Progenitor cell of endocrine pancreas (in vitro differentiated cells): ENCODE measurements at regions not wholly inside any gene's neighbourhood (a gene's known extent, or its start where the extent isn't known, plus 50 kb on each side); places are given as distances from the start of the nearest gene placed in this dataset.
A peak's percentile ranks its signal among the peaks of the same experiment; 100 is the strongest.

ENCODE experiments used
- DNase-seq: peaks from one replicate; pipeline ENCODE4 v3.0.0; 2021; ENCODE audit warnings: low spot score; ENCODE audit not compliant: unreplicated experiment
- H3K27ac Mint-ChIP-seq: 2 replicates; pipeline ENCODE4 v1.8.0; 2021; ENCODE audit warnings: mild to moderate bottlenecking, moderate library complexity, mixed read lengths
- H3K27me3 Mint-ChIP-seq: 2 replicates; pipeline ENCODE4 v1.8.0; 2021; ENCODE audit warnings: mixed read lengths
- H3K36me3 Mint-ChIP-seq: 2 replicates; pipeline ENCODE4 v1.8.0; 2022; ENCODE audit warnings: mixed read lengths; ENCODE audit not compliant: insufficient read depth
- H3K4me1 Mint-ChIP-seq: 2 replicates; pipeline ENCODE4 v1.8.0; 2021; ENCODE audit warnings: low read depth, mixed read lengths
- H3K4me3 Mint-ChIP-seq: 2 replicates; pipeline ENCODE4 v1.8.0; 2021; ENCODE audit warnings: low read depth, mild to moderate bottlenecking, moderate library complexity, mixed read lengths
- H3K9me3 Mint-ChIP-seq: 2 replicates; pipeline ENCODE4 v1.8.0; 2021; ENCODE audit warnings: low read depth, mixed read lengths
- TF ChIP-seq, protein P1 (sequence below): fragments of 200-600 bp; sonication (generic); IDR thresholded peaks from one replicate; pipeline ENCODE4 v1.5.0; 2021; ENCODE audit warnings: antibody characterized with exemption, mild to moderate bottlenecking; ENCODE audit not compliant: unreplicated experiment

DNA sequence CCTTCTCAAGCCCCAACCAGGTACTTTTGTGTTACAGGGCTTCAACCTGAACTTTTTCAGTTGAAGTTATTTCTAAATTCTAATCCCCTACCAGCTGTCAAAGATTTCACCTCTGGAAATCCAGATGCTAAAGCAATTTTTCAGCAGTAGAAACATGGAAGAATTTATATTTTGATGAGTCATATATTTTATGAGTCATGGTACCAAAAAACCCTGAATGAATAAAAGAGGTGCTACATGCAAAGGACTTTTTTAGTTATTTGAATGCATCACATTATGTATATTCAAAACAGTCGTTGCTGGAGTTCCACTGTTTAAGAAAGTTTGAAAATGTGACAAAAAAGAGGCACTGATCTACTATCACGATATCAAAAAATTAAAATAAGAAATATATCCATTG is 96.0 kb upstream of the ZNF385D start:
- H3K9me3 Mint-ChIP-seq, result no peaks in the 10 kb centered on the region
- H3K4me3 Mint-ChIP-seq, result no peak overlapping the region
- H3K27me3 Mint-ChIP-seq, result no peaks in the 10 kb centered on the region
- no peak for DNase-seq
- H3K27ac Mint-ChIP-seq, result no peak overlapping the region
- H3K36me3 Mint-ChIP-seq, result no peaks in the 10 kb centered on the region
- H3K4me1 Mint-ChIP-seq, result no peaks in the 10 kb centered on the region
- TF ChIP-seq, protein P1, sequence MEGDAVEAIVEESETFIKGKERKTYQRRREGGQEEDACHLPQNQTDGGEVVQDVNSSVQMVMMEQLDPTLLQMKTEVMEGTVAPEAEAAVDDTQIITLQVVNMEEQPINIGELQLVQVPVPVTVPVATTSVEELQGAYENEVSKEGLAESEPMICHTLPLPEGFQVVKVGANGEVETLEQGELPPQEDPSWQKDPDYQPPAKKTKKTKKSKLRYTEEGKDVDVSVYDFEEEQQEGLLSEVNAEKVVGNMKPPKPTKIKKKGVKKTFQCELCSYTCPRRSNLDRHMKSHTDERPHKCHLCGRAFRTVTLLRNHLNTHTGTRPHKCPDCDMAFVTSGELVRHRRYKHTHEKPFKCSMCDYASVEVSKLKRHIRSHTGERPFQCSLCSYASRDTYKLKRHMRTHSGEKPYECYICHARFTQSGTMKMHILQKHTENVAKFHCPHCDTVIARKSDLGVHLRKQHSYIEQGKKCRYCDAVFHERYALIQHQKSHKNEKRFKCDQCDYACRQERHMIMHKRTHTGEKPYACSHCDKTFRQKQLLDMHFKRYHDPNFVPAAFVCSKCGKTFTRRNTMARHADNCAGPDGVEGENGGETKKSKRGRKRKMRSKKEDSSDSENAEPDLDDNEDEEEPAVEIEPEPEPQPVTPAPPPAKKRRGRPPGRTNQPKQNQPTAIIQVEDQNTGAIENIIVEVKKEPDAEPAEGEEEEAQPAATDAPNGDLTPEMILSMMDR, result no peak

DNA sequence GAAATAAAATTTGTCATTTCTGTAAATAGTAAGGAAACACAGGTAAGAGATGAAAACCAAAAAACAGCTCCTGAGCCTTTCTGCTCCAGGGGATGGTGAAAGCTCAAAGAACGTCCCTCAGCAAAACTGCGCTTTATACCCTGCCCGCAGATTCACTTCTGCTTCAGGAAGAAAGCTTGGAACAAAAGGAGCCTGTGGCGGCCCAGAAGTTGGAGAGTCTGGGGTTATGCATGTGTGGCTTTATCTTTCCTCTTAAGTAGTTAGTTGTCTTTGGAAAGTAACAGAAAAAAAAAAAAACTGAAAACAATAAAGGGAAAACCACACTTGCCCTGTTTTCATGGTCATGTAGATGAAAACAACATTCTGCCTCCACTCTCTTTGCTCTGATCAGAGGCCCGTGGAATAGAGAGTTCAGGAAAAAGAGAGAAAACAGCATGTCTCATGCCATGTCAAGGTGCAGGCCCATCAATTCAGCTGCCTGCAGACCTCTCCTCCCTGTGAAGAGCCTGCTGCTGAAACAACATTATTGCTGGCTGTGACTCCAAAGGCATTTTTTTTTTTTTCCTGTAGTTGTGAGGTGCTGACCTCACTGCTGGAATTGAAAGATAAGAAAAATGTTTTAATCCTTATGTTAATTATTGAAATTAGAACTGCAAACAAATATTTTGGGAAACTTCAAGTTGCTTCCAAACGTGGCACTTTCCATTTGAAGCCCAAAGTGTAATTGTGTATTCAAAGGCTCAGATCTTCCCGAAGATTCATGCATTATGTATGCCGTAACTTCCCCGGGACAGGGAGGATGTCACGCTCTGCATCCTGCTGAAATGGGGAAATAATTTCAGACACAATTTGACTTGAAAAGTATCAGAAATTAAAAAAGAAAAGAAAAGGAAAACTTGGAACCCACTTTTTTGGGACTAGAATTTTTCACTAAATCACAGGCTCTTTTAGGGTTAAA is 108.4 kb upstream of the ZNF385D start:
- H3K4me3 Mint-ChIP-seq, result no peak overlapping the region
- H3K9me3 Mint-ChIP-seq, result no peaks in the 10 kb centered on the region
- no peak for DNase-seq

DNA sequence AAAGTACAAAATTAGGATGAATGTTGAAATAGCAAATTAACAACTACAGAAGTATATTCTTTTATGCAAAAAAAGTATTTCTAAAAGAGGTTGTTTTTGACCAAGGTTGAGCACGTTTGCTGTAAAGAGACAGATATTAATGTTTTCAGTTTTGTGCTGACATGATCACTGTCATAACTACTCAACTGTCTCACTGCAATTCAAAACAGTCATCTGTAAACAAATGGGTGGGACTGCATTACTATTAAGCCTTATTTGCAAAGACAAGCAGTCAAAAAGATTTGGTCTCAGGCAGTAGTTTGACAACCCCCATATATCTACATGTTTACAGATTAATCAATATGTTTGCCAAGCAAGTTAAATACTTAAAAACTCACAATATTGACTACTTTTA is 109.1 kb upstream of the ZNF385D start:
- Mint-ChIP-seq H3K9me3 (no peaks in the 10 kb centered on the region), H3K27me3 (peaks cover 57% of the 10 kb centered on the region), H3K4me1 (peaks cover 11% of the 10 kb centered on the region), H3K27ac (no peak overlapping the region), H3K4me3 (no peak overlapping the region), H3K36me3 (no peaks in the 10 kb centered on the region)
- DNase-seq, result no peak
- TF ChIP-seq, protein P1, result no peak

More for the DNA sequence above, 108.4 kb upstream of the ZNF385D start:
- Mint-ChIP-seq H3K4me1 (peaks cover 11% of the 10 kb centered on the region), H3K27ac (no peak overlapping the region), H3K36me3 (no peaks in the 10 kb centered on the region), H3K27me3 (peaks cover 57% of the 10 kb centered on the region)
- TF ChIP-seq, protein P1, result no peak

DNA sequence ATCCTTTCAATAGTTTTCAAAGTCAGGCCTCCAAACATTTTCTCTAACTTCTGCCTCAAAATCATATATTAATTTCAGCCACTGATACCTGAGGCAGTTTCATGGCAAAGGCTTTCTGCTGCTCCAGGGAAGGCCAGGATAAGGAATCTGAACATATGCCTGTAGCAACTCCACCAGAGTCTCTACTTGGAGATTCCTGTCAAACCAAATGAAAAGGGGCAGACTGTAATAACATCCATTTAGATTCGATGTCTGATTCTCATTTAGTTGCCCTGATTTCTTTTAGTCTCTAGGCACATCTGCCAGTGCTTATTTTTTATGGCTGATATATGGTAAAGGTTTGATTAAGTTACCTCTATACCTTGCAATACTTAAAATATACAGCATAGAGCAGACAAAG is 109.6 kb upstream of the ZNF385D start:
- Mint-ChIP-seq H3K36me3 (no peaks in the 10 kb centered on the region), H3K4me1 (peaks cover 11% of the 10 kb centered on the region), H3K27ac (no peak overlapping the region), H3K4me3 (no peak overlapping the region), H3K27me3 (peaks cover 57% of the 10 kb centered on the region), H3K9me3 (no peaks in the 10 kb centered on the region)
- TF ChIP-seq, protein P1, result no peak
- DNase-seq, result no peak

DNA sequence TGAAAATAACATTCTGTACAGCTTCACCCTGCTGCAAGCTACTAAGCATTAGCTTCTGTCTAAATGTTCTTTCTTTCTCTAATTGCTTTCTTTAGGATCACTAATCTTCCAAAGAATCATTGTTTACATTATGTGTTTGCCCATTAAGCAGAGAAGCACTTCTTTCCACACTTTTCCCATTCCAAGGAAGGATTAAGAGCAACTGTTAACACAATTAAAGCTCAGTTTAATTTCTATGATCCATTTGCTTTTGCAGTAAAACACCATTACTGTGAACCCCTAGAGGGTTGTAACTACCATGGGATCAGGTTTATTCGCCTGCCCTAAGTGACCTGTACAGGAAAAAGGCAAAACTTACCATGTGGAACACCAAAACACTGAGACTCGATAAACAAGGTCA is 125.8 kb upstream of the ZNF385D start:
- Mint-ChIP-seq H3K4me3 (no peak overlapping the region), H3K36me3 (no peaks in the 10 kb centered on the region), H3K9me3 (peaks cover 4% of the 10 kb centered on the region), H3K4me1 (peaks cover 6% of the 10 kb centered on the region), H3K27me3 (no peaks in the 10 kb centered on the region), H3K27ac (peak overlapping the region; percentile 5)
- DNase-seq, result no peak
- TF ChIP-seq, protein P1, result no peak
